ENCODE measurements at regions not wholly inside any gene's neighbourhood (a gene's known extent, or its start where the extent isn't known, plus 50 kb on each side); places are given as distances from the start of the nearest gene placed in this dataset.

- TF ChIP-seq EGR1 (IDR thresholded peaks at IDR 0.05): no peak
- no peak for TF ChIP-seq CEBPB (IDR thresholded peaks at IDR 0.05)
- TF ChIP-seq FOXM1 (IDR thresholded peaks at IDR 0.05; ENCODE audit: borderline replicate concordance, low read depth): no peak
- TF ChIP-seq TAF1 (IDR thresholded peaks at IDR 0.05; ENCODE audit: low read depth): no peak
These were observed 245.9 kb downstream of the TOX3 start for GRCh38 chr16:52301026-52301425.

GRCh38 chr16:52298769-52299168 lies 248.2 kb downstream of the TOX3 start:
- TF ChIP-seq YY1 (IDR thresholded peaks at IDR 0.05; ENCODE audit: low read depth): no peak

GRCh38 chr16:52296076-52296475 lies 250.9 kb downstream of the TOX3 start:
- no peak for TF ChIP-seq FOXM1 (IDR thresholded peaks at IDR 0.05; ENCODE audit: borderline replicate concordance, low read depth)
- no peak for TF ChIP-seq RAD21 (IDR thresholded peaks at IDR 0.05; ENCODE audit: low read depth)
- TF ChIP-seq, protein P1, sequence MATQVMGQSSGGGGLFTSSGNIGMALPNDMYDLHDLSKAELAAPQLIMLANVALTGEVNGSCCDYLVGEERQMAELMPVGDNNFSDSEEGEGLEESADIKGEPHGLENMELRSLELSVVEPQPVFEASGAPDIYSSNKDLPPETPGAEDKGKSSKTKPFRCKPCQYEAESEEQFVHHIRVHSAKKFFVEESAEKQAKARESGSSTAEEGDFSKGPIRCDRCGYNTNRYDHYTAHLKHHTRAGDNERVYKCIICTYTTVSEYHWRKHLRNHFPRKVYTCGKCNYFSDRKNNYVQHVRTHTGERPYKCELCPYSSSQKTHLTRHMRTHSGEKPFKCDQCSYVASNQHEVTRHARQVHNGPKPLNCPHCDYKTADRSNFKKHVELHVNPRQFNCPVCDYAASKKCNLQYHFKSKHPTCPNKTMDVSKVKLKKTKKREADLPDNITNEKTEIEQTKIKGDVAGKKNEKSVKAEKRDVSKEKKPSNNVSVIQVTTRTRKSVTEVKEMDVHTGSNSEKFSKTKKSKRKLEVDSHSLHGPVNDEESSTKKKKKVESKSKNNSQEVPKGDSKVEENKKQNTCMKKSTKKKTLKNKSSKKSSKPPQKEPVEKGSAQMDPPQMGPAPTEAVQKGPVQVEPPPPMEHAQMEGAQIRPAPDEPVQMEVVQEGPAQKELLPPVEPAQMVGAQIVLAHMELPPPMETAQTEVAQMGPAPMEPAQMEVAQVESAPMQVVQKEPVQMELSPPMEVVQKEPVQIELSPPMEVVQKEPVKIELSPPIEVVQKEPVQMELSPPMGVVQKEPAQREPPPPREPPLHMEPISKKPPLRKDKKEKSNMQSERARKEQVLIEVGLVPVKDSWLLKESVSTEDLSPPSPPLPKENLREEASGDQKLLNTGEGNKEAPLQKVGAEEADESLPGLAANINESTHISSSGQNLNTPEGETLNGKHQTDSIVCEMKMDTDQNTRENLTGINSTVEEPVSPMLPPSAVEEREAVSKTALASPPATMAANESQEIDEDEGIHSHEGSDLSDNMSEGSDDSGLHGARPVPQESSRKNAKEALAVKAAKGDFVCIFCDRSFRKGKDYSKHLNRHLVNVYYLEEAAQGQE (IDR thresholded peaks at IDR 0.05; ENCODE audit: low read depth): no peak
- no peak for TF ChIP-seq TEAD4 (IDR thresholded peaks at IDR 0.05)
- TF ChIP-seq EP300 (IDR thresholded peaks at IDR 0.05; ENCODE audit: borderline replicate concordance): no peak
- no peak for TF ChIP-seq ZBTB7A (IDR thresholded peaks at IDR 0.05; ENCODE audit: low read depth)
- TF ChIP-seq CEBPB (IDR thresholded peaks at IDR 0.05): no peak
- TF ChIP-seq TCF12 (IDR thresholded peaks at IDR 0.05; ENCODE audit: low read depth): no peak
- TF ChIP-seq CREB1 (IDR thresholded peaks at IDR 0.05; ENCODE audit: low read depth): no peak

DNA sequence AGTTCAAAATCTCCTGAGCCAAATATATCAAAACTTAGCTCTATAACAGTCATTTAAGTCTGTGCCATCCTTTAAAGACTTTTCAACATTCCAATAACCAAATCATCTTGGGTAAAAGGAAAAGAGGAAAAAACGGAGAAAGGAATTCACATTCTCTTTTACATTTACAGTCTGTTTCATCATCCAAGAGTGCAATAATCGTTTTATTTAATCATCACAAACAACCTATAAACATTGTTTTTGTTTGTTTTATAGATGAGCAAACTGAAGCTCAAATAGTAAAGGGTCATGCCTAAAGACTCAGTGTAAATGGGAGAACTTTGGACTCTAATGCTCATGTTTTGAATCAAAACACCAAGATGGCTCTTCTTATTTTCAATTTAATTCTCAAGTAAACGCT lies 252.3 kb downstream of the TOX3 start:
- TF ChIP-seq EGR1 (IDR thresholded peaks at IDR 0.05): no peak
- no peak for TF ChIP-seq NFIC (IDR thresholded peaks at IDR 0.05)
- no peak for TF ChIP-seq YY1 (IDR thresholded peaks at IDR 0.05; ENCODE audit: low read depth)
- TF ChIP-seq CREB1 (IDR thresholded peaks at IDR 0.05; ENCODE audit: low read depth): no peak

DNA sequence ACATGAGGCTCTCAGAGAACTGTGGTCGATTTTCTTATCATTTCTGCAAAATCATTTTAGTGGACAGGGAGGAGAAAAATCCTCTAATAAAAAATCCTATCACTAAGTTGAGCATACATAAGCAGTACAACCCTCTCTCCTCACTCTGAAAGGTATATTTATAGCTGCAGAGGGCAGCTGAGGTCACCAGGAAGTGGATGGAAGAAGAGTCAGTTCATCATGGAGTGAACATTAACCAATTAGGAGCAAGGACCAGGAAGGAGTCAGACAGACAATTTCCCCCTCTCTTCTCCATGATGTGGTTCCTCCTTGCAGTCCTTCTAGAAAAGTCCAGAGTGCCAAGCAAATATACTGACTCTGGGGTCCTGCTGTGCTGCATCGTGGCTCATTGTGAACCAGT lies 253.7 kb downstream of the TOX3 start:
- no peak for TF ChIP-seq USF1 (IDR thresholded peaks at IDR 0.05)
- TF ChIP-seq CEBPB (IDR thresholded peaks at IDR 0.05): no peak
- no peak for TF ChIP-seq MAX (IDR thresholded peaks at IDR 0.05)
- no peak for TF ChIP-seq YY1 (IDR thresholded peaks at IDR 0.05; ENCODE audit: low read depth)
- TF ChIP-seq TAF1 (IDR thresholded peaks at IDR 0.05; ENCODE audit: low read depth): no peak
- TF ChIP-seq, protein P1 (IDR thresholded peaks at IDR 0.05; ENCODE audit: low read depth): no peak
- no peak for TF ChIP-seq EGR1 (IDR thresholded peaks at IDR 0.05)
- TF ChIP-seq NFIC (IDR thresholded peaks at IDR 0.05): no peak
- TF ChIP-seq EP300 (IDR thresholded peaks at IDR 0.05; ENCODE audit: borderline replicate concordance): no peak
- no peak for TF ChIP-seq CREB1 (IDR thresholded peaks at IDR 0.05; ENCODE audit: low read depth)
- TF ChIP-seq FOXM1 (IDR thresholded peaks at IDR 0.05; ENCODE audit: borderline replicate concordance, low read depth): no peak
- no peak for TF ChIP-seq TCF12 (IDR thresholded peaks at IDR 0.05; ENCODE audit: low read depth)
- TF ChIP-seq RAD21 (IDR thresholded peaks at IDR 0.05; ENCODE audit: low read depth): no peak
- TF ChIP-seq ZBTB7A (IDR thresholded peaks at IDR 0.05; ENCODE audit: low read depth): no peak

- TF ChIP-seq, protein P1 (IDR thresholded peaks at IDR 0.05; ENCODE audit: low read depth): no peak
- TF ChIP-seq TEAD4 (IDR thresholded peaks at IDR 0.05) (no peak), NFIC (IDR thresholded peaks at IDR 0.05) (no peak), EGR1 (IDR thresholded peaks at IDR 0.05) (no peak)
These were observed 263.2 kb downstream of the TOX3 start for GRCh38 chr16:52283584-52284375.
